ENCODE measurements at regions not wholly inside any gene's neighbourhood (a gene's known extent, or its start where the extent isn't known, plus 50 kb on each side); places are given as distances from the start of the nearest gene placed in this dataset.

DNA sequence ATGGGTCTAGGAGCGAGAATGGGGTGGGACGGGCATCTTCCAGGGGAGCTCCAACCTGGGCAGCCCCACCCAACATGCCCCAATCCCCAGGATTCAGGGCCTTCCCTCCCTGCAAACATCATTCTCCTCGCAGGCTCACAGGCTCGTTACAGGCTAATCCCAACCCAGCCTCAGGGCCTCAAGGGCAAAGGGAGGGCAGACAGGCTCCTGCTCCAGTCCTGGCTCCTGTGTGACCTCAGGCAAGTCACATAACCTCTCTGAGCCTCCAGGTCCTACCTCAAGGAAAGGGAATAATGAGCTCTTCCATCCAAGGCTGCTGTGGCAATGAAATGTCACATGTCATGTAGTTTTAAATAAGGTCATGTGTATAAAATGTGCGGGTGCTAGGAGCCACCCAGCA lies 186.5 kb upstream of the TNRC6C start:
- TF ChIP-seq CTCF (conservative IDR thresholded peaks at IDR 0.05) = no peak
- TF ChIP-seq ZFX (IDR thresholded peaks at IDR 0.05) = no peak

Measured in C4-2B (cell line).